K562 (cell line): ENCODE measurements at regions not wholly inside any gene's neighbourhood (a gene's known extent, or its start where the extent isn't known, plus 50 kb on each side); places are given as distances from the start of the nearest gene placed in this dataset.

Source experiments
- ARNT ChIP-seq, 2 experiments: fragments of 450-650 bp; IDR thresholded peaks; 2 replicates each; pipeline ENCODE4 v1.6.1; 2016; ENCODE audit warnings: mild to moderate bottlenecking in 1 of 2
- FOXJ3 ChIP-seq: sonication (generic); formaldehyde crosslinking; IDR thresholded peaks from 2 replicates; pipeline ENCODE4 v1.4.0; 2020; ENCODE audit warnings: mild to moderate bottlenecking, missing genetic modification reagents
- HNRNPL ChIP-seq: fragments of 200-400 bp; formaldehyde crosslinking; IDR thresholded peaks from 2 replicates; pipeline ENCODE4 v1.6.1; 2017; ENCODE audit warnings: low read depth, mild to moderate bottlenecking, low read length
- POLR3A ChIP-seq: IDR thresholded peaks from 2 replicates; pipeline ENCODE4 v1.6.1; 2011; ENCODE audit warnings: borderline replicate concordance, mild to moderate bottlenecking, moderate library complexity; ENCODE audit not compliant: insufficient read length, insufficient read depth; ENCODE audit errors: extremely low read depth
- TF ChIP-seq, protein P1 (sequence below), 3 experiments: IDR thresholded peaks in 2 of 3; conservative IDR thresholded peaks in 1 of 3; 2 replicates each; pipeline ENCODE4 v1.5.1; 2011 to 2012; ENCODE audit warnings: low read length in 3 of 3, mild to moderate bottlenecking in 3 of 3, control low read depth in 2 of 3, improper control_type of control experiment in 1 of 3, inconsistent platforms in 1 of 3, low read depth in 1 of 3, mixed read lengths in 1 of 3, moderate library complexity in 1 of 3; ENCODE audit not compliant: insufficient read depth in 2 of 3
- TF ChIP-seq, protein P2 (sequence below): fragments of 250-450 bp; sonication (Bioruptor Pico); IDR thresholded peaks from 2 replicates; pipeline ENCODE4 v1.5.0; 2020; ENCODE audit warnings: mild to moderate bottlenecking
- TF ChIP-seq, protein P3 (sequence below): fragments of 250-450 bp; sonication (Bioruptor Pico); IDR thresholded peaks from 2 replicates; pipeline ENCODE4 v1.5.0; 2022; ENCODE audit warnings: mild to moderate bottlenecking
- TF ChIP-seq, protein P4 (sequence below): sonication (generic); formaldehyde crosslinking; IDR thresholded peaks from 2 replicates; pipeline ENCODE4 v1.8.0; 2022; ENCODE audit warnings: mild to moderate bottlenecking, missing genetic modification reagents, borderline replicate concordance

DNA sequence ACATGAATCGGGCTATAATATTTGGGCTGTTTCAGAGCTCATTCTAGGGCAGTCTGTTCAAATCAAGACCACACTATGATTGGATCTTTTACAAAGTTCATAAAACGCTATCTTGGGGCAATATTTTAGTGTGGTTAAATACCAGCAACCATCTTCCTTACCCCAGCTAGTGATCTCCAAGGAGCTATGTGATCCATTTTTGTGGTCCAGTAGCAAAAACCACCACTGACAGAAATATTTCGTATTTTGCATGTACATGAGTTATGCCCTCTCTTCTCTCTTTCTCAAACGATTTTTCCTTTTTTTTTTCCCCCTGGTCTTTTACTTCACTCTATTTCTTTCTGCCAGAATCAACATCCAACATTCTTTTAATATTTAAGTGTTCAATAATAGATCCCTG, 280.6 kb upstream of the KITLG start:
- TF ChIP-seq, protein P1, sequence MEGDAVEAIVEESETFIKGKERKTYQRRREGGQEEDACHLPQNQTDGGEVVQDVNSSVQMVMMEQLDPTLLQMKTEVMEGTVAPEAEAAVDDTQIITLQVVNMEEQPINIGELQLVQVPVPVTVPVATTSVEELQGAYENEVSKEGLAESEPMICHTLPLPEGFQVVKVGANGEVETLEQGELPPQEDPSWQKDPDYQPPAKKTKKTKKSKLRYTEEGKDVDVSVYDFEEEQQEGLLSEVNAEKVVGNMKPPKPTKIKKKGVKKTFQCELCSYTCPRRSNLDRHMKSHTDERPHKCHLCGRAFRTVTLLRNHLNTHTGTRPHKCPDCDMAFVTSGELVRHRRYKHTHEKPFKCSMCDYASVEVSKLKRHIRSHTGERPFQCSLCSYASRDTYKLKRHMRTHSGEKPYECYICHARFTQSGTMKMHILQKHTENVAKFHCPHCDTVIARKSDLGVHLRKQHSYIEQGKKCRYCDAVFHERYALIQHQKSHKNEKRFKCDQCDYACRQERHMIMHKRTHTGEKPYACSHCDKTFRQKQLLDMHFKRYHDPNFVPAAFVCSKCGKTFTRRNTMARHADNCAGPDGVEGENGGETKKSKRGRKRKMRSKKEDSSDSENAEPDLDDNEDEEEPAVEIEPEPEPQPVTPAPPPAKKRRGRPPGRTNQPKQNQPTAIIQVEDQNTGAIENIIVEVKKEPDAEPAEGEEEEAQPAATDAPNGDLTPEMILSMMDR (IDR thresholded peaks at IDR 0.05 in 2 of 3, conservative IDR thresholded peaks at IDR 0.05 in 1 of 3; ENCODE audit: insufficient read depth in 2 of 3, low read depth in 1 of 3, low read length in 3 of 3): no peak
- TF ChIP-seq HNRNPL (no peak), FOXJ3 (CRISPR knock-in tag) (no peak), ARNT (IDR thresholded peaks at IDR 0.05) (no peak), POLR3A (no peak)
- TF ChIP-seq, protein P2, sequence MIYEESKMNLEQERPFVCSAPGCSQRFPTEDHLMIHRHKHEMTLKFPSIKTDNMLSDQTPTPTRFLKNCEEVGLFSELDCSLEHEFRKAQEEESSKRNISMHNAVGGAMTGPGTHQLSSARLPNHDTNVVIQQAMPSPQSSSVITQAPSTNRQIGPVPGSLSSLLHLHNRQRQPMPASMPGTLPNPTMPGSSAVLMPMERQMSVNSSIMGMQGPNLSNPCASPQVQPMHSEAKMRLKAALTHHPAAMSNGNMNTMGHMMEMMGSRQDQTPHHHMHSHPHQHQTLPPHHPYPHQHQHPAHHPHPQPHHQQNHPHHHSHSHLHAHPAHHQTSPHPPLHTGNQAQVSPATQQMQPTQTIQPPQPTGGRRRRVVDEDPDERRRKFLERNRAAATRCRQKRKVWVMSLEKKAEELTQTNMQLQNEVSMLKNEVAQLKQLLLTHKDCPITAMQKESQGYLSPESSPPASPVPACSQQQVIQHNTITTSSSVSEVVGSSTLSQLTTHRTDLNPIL (CRISPR knock-in tag): no peak
- TF ChIP-seq, protein P3, sequence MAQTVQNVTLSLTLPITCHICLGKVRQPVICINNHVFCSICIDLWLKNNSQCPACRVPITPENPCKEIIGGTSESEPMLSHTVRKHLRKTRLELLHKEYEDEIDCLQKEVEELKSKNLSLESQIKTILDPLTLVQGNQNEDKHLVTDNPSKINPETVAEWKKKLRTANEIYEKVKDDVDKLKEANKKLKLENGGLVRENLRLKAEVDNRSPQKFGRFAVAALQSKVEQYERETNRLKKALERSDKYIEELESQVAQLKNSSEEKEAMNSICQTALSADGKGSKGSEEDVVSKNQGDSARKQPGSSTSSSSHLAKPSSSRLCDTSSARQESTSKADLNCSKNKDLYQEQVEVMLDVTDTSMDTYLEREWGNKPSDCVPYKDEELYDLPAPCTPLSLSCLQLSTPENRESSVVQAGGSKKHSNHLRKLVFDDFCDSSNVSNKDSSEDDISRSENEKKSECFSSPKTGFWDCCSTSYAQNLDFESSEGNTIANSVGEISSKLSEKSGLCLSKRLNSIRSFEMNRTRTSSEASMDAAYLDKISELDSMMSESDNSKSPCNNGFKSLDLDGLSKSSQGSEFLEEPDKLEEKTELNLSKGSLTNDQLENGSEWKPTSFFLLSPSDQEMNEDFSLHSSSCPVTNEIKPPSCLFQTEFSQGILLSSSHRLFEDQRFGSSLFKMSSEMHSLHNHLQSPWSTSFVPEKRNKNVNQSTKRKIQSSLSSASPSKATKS (CRISPR knock-in tag): no peak
- TF ChIP-seq, protein P4, sequence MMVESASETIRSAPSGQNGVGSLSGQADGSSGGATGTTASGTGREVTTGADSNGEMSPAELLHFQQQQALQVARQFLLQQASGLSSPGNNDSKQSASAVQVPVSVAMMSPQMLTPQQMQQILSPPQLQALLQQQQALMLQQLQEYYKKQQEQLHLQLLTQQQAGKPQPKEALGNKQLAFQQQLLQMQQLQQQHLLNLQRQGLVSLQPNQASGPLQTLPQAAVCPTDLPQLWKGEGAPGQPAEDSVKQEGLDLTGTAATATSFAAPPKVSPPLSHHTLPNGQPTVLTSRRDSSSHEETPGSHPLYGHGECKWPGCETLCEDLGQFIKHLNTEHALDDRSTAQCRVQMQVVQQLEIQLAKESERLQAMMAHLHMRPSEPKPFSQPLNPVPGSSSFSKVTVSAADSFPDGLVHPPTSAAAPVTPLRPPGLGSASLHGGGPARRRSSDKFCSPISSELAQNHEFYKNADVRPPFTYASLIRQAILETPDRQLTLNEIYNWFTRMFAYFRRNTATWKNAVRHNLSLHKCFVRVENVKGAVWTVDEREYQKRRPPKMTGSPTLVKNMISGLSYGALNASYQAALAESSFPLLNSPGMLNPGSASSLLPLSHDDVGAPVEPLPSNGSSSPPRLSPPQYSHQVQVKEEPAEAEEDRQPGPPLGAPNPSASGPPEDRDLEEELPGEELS (CRISPR knock-in tag): no peak
